Activated CD4-positive, alpha-beta T cell treated with anti-CD3 and anti-CD28 coated beads for 36 hours (primary cell): ENCODE measurements at regions not wholly inside any gene's neighbourhood (a gene's known extent, or its start where the extent isn't known, plus 50 kb on each side); places are given as distances from the start of the nearest gene placed in this dataset.

ENCODE experiments used
- ATAC-seq: fragments of 200-7000 bp; cut with Tn5 transposase; one replicate; pipeline ENCODE4 v1.10.0; 2021; ENCODE audit warnings: mild to moderate bottlenecking, moderate library complexity
- CTCF ChIA-PET: fragments of 350-600 bp; sonication (Branson Sonifier 250); formaldehyde crosslinking; loops from one replicate; lab custom pipeline; 2021; ENCODE audit warnings: antibody characterized with exemption; lab: Charles Lee
- POLR2A ChIA-PET: fragments of 350-600 bp; sonication (Branson Sonifier 250); formaldehyde crosslinking; loops from one replicate; lab custom pipeline; 2021; ENCODE audit warnings: antibody characterized with exemption, inconsistent platforms; lab: Charles Lee
- DNase-seq: peaks from one replicate; pipeline ENCODE4 v3.0.0-alpha.2; 2020
- H3K27ac Mint-ChIP-seq: one replicate; pipeline ENCODE4 v1.8.0; 2021; ENCODE audit warnings: mixed read lengths
- H3K27me3 Mint-ChIP-seq: one replicate; pipeline ENCODE4 v1.8.0; 2021; ENCODE audit warnings: mixed read lengths
- H3K36me3 Mint-ChIP-seq: one replicate; pipeline ENCODE4 v1.8.0; 2021; ENCODE audit warnings: low read depth, mixed read lengths
- H3K4me1 Mint-ChIP-seq: one replicate; pipeline ENCODE4 v1.8.0; 2021; ENCODE audit warnings: mixed read lengths
- H3K4me3 Mint-ChIP-seq: one replicate; pipeline ENCODE4 v1.8.0; 2021; ENCODE audit warnings: mild to moderate bottlenecking, moderate library complexity, mixed read lengths
- H3K9me3 Mint-ChIP-seq: one replicate; pipeline ENCODE4 v1.8.0; 2021; ENCODE audit warnings: low read depth, mixed read lengths
- intact Hi-C, 2 experiments: fragments of 100-400 bp; cut with DNase I in 1 of 2; cut with micrococcal nuclease in 1 of 2; formaldehyde crosslinking; loops; one replicate each; pipeline versions ENCODE4 v1.14.2 to v1.15.1; 2022 to 2024; cut with DNase I, micrococcal nuclease

GRCh38 chr6:43946641-43947363 lies 176.8 kb downstream of the VEGFA start:
- no peak overlapping the region for H3K27ac Mint-ChIP-seq
- no peaks in the 10 kb centered on the region for H3K27me3 Mint-ChIP-seq
- ChIA-PET POLR2A (no interaction called here), CTCF (interaction anchor here (1.2 kb wide), 1 partner anchor 133 kb away, joined by 3 read pairs; no protein-coding TSS in a partner anchor)
- ATAC-seq (no peak), DNase-seq (no peak)
- H3K4me3 Mint-ChIP-seq, result no peak overlapping the region
- H3K4me1 Mint-ChIP-seq, result no peaks in the 10 kb centered on the region
- H3K9me3 Mint-ChIP-seq, result peaks cover 6% of the 10 kb centered on the region
- intact Hi-C loops, result no loop called here
- no peaks in the 10 kb centered on the region for H3K36me3 Mint-ChIP-seq

DNA sequence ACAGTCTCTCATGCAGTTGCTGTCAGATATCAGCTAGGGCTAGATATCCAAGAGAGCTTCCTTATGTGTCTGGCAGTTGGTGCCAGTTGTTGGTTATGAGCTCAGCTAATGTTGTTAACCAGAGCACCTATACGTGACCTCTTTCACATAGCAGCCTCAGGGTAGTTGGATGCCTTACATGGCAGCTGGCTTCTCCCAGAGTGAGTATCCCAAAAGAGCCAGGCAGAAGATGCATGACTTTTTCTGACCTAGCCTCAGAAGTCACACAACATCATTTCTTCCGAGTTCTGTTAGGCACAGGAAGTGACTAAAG lies 175.7 kb downstream of the VEGFA start:
- Mint-ChIP-seq H3K36me3 (no peaks in the 10 kb centered on the region), H3K9me3 (peaks cover 6% of the 10 kb centered on the region), H3K27ac (no peak overlapping the region), H3K27me3 (no peaks in the 10 kb centered on the region), H3K4me3 (no peak overlapping the region), H3K4me1 (no peaks in the 10 kb centered on the region)
- no peak for DNase-seq
- intact Hi-C loops, result no loop called here
- POLR2A ChIA-PET, result no interaction called here
- CTCF ChIA-PET, result interaction anchor here (1.2 kb wide), 1 partner anchor 134 kb away, joined by 3 read pairs; no protein-coding TSS in a partner anchor
- ATAC-seq, result no peak

DNA sequence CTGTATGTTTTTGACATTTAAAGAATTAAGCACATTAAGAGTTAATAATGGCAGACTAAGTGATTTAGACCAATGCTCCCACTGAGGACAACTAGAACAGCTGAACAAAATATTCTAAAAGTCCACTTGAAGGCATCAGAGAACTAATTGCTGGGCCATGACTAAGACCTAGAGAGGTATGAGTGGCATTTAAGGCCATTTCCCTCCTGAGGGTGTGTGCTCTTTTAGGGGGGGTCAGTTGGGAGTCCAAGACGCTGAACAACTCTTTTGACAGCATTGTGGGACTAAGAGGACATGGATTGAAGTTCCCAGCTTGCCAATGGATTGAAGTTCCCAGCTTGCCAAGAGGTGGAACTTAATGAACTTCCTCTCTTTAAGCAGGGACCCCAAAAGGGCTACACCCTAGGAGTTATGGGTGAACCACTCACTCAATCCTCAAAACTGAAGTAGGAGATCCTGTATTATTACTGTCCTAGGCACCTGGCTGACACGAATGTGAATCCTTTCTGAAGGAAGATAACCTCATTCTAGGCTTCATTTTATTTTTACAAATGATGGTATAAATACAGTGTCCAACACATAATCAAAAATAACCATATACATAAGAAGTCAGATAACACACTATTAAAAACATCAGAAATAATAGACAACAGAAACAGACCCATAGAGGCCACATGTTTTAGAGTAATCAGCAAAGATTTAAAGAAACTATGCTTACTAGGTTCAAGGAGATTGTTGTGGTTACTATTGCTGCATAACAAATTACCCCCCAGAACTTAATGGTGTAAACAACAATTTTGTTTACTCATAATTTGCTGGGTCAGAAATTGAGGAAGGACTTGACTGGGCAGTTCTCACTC lies 175.1 kb downstream of the VEGFA start:
- POLR2A ChIA-PET, result no interaction called here
- no peak overlapping the region for H3K4me3 Mint-ChIP-seq
- H3K36me3 Mint-ChIP-seq, result no peaks in the 10 kb centered on the region
- intact Hi-C loops, result no loop called here
- DNase-seq (no peak), ATAC-seq (no peak)
- H3K9me3 Mint-ChIP-seq, result peaks cover 6% of the 10 kb centered on the region
- CTCF ChIA-PET, result interaction anchor here (0.7 to 1.2 kb wide), 2 partner anchors 33 to 134 kb away, joined by 3 read pairs; no protein-coding TSS in a partner anchor
- no peaks in the 10 kb centered on the region for H3K4me1 Mint-ChIP-seq
- no peaks in the 10 kb centered on the region for H3K27me3 Mint-ChIP-seq
- H3K27ac Mint-ChIP-seq, result no peak overlapping the region

- H3K27me3 Mint-ChIP-seq, result no peaks in the 10 kb centered on the region
- CTCF ChIA-PET, result interaction anchor here (1.0 kb wide), 1 partner anchor 171 kb away, joined by 3 read pairs; no protein-coding TSS in a partner anchor
- peaks cover 6% of the 10 kb centered on the region for H3K9me3 Mint-ChIP-seq
- DNase-seq, result no peak
- no peak overlapping the region for H3K4me3 Mint-ChIP-seq
- H3K4me1 Mint-ChIP-seq, result no peaks in the 10 kb centered on the region
- POLR2A ChIA-PET, result interaction anchor here (0.6 kb wide), 1 partner anchor 96 kb away, joined by 3 read pairs; no protein-coding TSS in a partner anchor
- no peaks in the 10 kb centered on the region for H3K36me3 Mint-ChIP-seq
- ATAC-seq, result no peak
- H3K27ac Mint-ChIP-seq, result no peak overlapping the region
- intact Hi-C loops, result no loop called here
Observed at GRCh38 chr6:43943781-43944250, 173.8 kb downstream of the VEGFA start.

GRCh38 chr6:43943099-43943766 lies 173.2 kb downstream of the VEGFA start:
- Mint-ChIP-seq H3K36me3 (no peaks in the 10 kb centered on the region), H3K27me3 (no peaks in the 10 kb centered on the region), H3K27ac (no peak overlapping the region), H3K9me3 (peaks cover 6% of the 10 kb centered on the region), H3K4me3 (no peak overlapping the region), H3K4me1 (no peaks in the 10 kb centered on the region)
- ATAC-seq (no peak), DNase-seq (no peak)
- ChIA-PET CTCF (interaction anchor here (0.6 to 1.0 kb wide), 3 partner anchors 80 to 565 kb away, joined by 3 read pairs; no protein-coding TSS in a partner anchor), POLR2A (interaction anchor here (0.6 kb wide), 1 partner anchor 97 kb away, joined by 3 read pairs; no protein-coding TSS in a partner anchor)
- intact Hi-C loops, result no loop called here

DNA sequence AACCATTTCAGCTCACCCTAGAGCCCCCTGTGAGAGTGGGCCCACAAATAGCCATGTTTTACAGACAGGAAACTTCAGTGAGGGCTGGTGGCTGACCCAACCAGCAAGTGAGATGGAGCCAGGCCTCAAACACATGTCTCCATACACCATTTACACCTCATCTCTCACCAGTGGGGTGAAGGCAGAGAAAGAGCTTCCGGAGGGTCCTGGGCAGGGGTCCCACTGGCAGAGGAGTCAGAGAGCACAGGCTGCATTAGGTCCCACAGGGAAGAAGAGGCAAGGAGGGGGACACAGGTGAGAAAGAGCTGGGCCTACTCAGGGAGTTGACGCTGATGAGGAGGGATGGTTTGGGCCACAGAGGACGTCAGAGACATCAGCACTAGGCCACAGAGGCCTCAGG lies 172.6 kb downstream of the VEGFA start:
- no peaks in the 10 kb centered on the region for H3K36me3 Mint-ChIP-seq
- ATAC-seq (no peak), DNase-seq (no peak)
- no peaks in the 10 kb centered on the region for H3K4me1 Mint-ChIP-seq
- CTCF ChIA-PET, result interaction anchor here (0.6 to 1.0 kb wide), 3 partner anchors 81 to 564 kb away, joined by 3 read pairs; no protein-coding TSS in a partner anchor
- H3K27ac Mint-ChIP-seq, result no peak overlapping the region
- POLR2A ChIA-PET, result no interaction called here
- intact Hi-C loops, result no loop called here
- no peak overlapping the region for H3K4me3 Mint-ChIP-seq
- H3K27me3 Mint-ChIP-seq, result no peaks in the 10 kb centered on the region
- H3K9me3 Mint-ChIP-seq, result peaks cover 6% of the 10 kb centered on the region

DNA sequence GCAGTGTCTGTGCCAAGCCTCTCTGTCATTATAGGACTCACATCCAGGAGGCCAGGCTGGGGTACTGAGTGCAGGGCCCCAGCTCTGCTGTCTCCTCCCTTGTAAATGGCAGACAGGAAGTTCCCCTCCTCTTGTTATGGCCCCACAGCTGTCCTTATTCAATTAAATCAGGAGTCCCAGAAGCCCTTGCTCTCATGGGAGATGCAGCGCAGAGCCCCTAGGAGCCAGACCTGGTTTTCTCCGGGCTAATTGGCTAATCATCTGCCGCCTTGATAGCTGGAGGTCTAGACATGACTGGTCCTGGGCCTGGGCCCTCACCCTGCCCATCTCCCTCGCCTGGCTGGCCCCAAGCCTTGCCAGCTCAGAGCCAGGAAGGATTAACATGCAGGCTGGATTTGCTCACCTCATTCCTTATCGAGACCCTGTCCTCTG lies 172.0 kb downstream of the VEGFA start:
- Mint-ChIP-seq H3K27me3 (no peaks in the 10 kb centered on the region), H3K27ac (no peak overlapping the region), H3K9me3 (peaks cover 6% of the 10 kb centered on the region), H3K4me3 (no peak overlapping the region), H3K36me3 (no peaks in the 10 kb centered on the region), H3K4me1 (no peaks in the 10 kb centered on the region)
- ATAC-seq (peak; percentile 30), DNase-seq (no peak)
- POLR2A ChIA-PET, result no interaction called here
- intact Hi-C loops, result no loop called here
- CTCF ChIA-PET, result interaction anchor here (0.5 to 1.2 kb wide), 5 partner anchors 25 to 274 kb away, joined by 3 to 4 read pairs (median 4); no protein-coding TSS in a partner anchor

GRCh38 chr6:43941174-43941573 lies 171.2 kb downstream of the VEGFA start:
- POLR2A ChIA-PET, result interaction anchor here (0.6 kb wide), 1 partner anchor 795 kb away, joined by 3 read pairs; no protein-coding TSS in a partner anchor
- Mint-ChIP-seq H3K4me1 (no peaks in the 10 kb centered on the region), H3K4me3 (no peak overlapping the region), H3K27me3 (no peaks in the 10 kb centered on the region), H3K36me3 (no peaks in the 10 kb centered on the region), H3K9me3 (peaks cover 6% of the 10 kb centered on the region), H3K27ac (no peak overlapping the region)
- CTCF ChIA-PET, result interaction anchor here (0.6 to 1.2 kb wide), 4 partner anchors 27 to 653 kb away, joined by 3 to 4 read pairs (median 4); no protein-coding TSS in a partner anchor
- intact Hi-C loops, result no loop called here
- no peak for ATAC-seq
- DNase-seq, result no peak

DNA sequence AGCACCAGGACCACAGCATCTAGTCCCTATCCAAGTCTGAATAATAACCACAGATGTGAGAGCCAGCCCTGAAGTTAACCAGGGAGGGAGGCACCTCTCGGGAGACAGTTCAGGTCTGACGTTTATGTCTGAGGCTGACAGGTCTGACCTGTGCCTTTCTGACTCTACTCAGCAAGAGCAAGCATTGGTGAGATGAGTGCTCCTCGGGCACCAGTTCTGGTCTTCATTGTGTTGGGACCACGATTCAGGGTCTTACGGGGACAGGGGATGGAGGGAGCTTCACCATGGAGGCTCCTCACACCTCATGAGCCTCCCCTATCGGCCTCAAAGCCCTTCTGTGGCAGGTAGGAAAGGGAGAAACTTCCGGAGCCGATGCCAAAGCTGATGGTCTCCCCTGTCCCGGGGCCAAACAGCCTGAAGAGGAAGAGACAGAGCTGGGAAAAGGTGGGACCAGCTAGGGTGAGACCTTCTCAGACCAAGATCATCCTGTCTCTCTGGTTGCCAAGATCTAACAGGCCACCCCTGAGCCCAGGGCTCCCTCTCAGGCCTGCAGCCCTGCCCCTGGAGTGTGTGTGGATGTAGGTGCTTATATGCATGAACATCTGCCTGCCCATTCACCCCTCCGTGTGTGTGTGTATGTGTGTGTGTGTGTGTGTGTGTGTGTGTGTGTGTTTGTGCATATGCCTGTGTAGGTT lies 170.5 kb downstream of the VEGFA start:
- Mint-ChIP-seq H3K27me3 (no peaks in the 10 kb centered on the region), H3K4me1 (no peaks in the 10 kb centered on the region), H3K36me3 (no peaks in the 10 kb centered on the region), H3K4me3 (no peak overlapping the region), H3K27ac (no peak overlapping the region), H3K9me3 (peaks cover 6% of the 10 kb centered on the region)
- ChIA-PET POLR2A (interaction anchor here (0.6 kb wide), 1 partner anchor 795 kb away, joined by 3 read pairs; no protein-coding TSS in a partner anchor), CTCF (no interaction called here)
- DNase-seq (no peak), ATAC-seq (no peak)
- intact Hi-C loops, result no loop called here

GRCh38 chr6:43940071-43940392 lies 170.0 kb downstream of the VEGFA start:
- intact Hi-C loops, result no loop called here
- CTCF ChIA-PET, result no interaction called here
- Mint-ChIP-seq H3K27me3 (no peaks in the 10 kb centered on the region), H3K27ac (no peak overlapping the region), H3K9me3 (peaks cover 3% of the 10 kb centered on the region), H3K4me1 (no peaks in the 10 kb centered on the region), H3K36me3 (no peaks in the 10 kb centered on the region), H3K4me3 (no peak overlapping the region)
- POLR2A ChIA-PET, result no interaction called here
- ATAC-seq, result no peak
- no peak for DNase-seq
